ENCODE measurements at regions not wholly inside any gene's neighbourhood (a gene's known extent, or its start where the extent isn't known, plus 50 kb on each side); places are given as distances from the start of the nearest gene placed in this dataset.

GRCh38 chr5:8289779-8290178 is 420.8 kb downstream of the MTRR start:
- H3K27me3 ChIP-seq (ENCODE audit: control insufficient read depth in 2 of 2, insufficient read depth in 2 of 2, low read length in 2 of 2), result no peaks in the 10 kb centered on the region
- intact Hi-C loops (cut with micrococcal nuclease) (no loop called here), dilution Hi-C loops (cut with MboI; ENCODE audit: extremely low pct_ligation_motif_present, low sequenced_read_pairs) (no loop called here)
- no peak for TF ChIP-seq MYC (IDR thresholded peaks at IDR 0.05; ENCODE audit: low read depth, low read length)
- TF ChIP-seq POLR2AphosphoS5 (IDR thresholded peaks at IDR 0.05; ENCODE audit: insufficient read depth, low read depth, low read length), result no peak
- no peak for TF ChIP-seq MAX (IDR thresholded peaks at IDR 0.05; ENCODE audit: insufficient read depth, insufficient read length)
- TF ChIP-seq CTCF (IDR thresholded peaks at IDR 0.05; ENCODE audit: extremely low read depth in 1 of 2, insufficient read depth in 1 of 2, low read depth in 1 of 2, low read length in 2 of 2), result no peak
- H2AFZ ChIP-seq (ENCODE audit: low read depth, low read length), result no peak overlapping the region
- H3K4me1 ChIP-seq (ENCODE audit: control insufficient read depth, extremely low read depth, insufficient read depth, low read length), result no peaks in the 10 kb centered on the region
- FAIRE-seq (no peak), DNase-seq (ENCODE audit: low read depth, low spot score) (no peak)
- CTCF ChIA-PET, result no interaction called here
- H3K9me1 ChIP-seq (replicated peaks; ENCODE audit: control insufficient read depth, extremely low read depth, insufficient read depth, low read length), result no peaks in the 10 kb centered on the region
- BruUV-seq (replicated peaks), result no TSS peak
- POLR2A ChIA-PET, result no interaction called here
- no peaks in the 10 kb centered on the region for H3K79me2 ChIP-seq (ENCODE audit: control insufficient read depth, insufficient read depth, low read length)
- H3K4me2 ChIP-seq (ENCODE audit: insufficient read depth, low read length), result no peak overlapping the region
- no peaks in the 10 kb centered on the region for H4K20me1 ChIP-seq (replicated peaks; ENCODE audit: control insufficient read depth, extremely low read depth, insufficient read depth, low read length)
- no peaks in the 10 kb centered on the region for H3K36me3 ChIP-seq (ENCODE audit: control insufficient read depth in 2 of 2, extremely low read depth in 1 of 2, insufficient read depth in 2 of 2, low read length in 2 of 2)
- H3K9me3 ChIP-seq (replicated peaks; ENCODE audit: control insufficient read depth, insufficient read depth, low read length), result no peaks in the 10 kb centered on the region
- H3K4me3 ChIP-seq (replicated peaks in 1 of 3; ENCODE audit: insufficient read depth in 1 of 3, low read depth in 1 of 3, low read length in 3 of 3), result no peak overlapping the region
- H3K27ac ChIP-seq (ENCODE audit: insufficient read depth, low read depth, low read length), result no peak overlapping the region
- H3K9ac ChIP-seq (replicated peaks; ENCODE audit: extremely low read depth, insufficient read depth, low read length), result no peak overlapping the region

- no TSS peak for BruUV-seq (replicated peaks)
- intact Hi-C loops (cut with micrococcal nuclease), result no loop called here
- FAIRE-seq, result no peak
These were observed 421.8 kb downstream of the MTRR start for GRCh38 chr5:8290721-8291120.

More at GRCh38 chr5:8290721-8291120, 421.8 kb downstream of the MTRR start:
- no peaks in the 10 kb centered on the region for H3K36me3 ChIP-seq (ENCODE audit: control insufficient read depth in 2 of 2, extremely low read depth in 1 of 2, insufficient read depth in 2 of 2, low read length in 2 of 2)
- no peak overlapping the region for H2AFZ ChIP-seq (ENCODE audit: low read depth, low read length)
- no peaks in the 10 kb centered on the region for H3K4me1 ChIP-seq (ENCODE audit: control insufficient read depth, extremely low read depth, insufficient read depth, low read length)
- no peak overlapping the region for H3K9ac ChIP-seq (replicated peaks; ENCODE audit: extremely low read depth, insufficient read depth, low read length)
- dilution Hi-C loops (cut with MboI; ENCODE audit: extremely low pct_ligation_motif_present, low sequenced_read_pairs), result no loop called here
- H3K4me3 ChIP-seq (replicated peaks in 1 of 3; ENCODE audit: insufficient read depth in 1 of 3, low read depth in 1 of 3, low read length in 3 of 3), result no peak overlapping the region
- H4K20me1 ChIP-seq (replicated peaks; ENCODE audit: control insufficient read depth, extremely low read depth, insufficient read depth, low read length), result no peaks in the 10 kb centered on the region
- H3K27me3 ChIP-seq (ENCODE audit: control insufficient read depth in 2 of 2, insufficient read depth in 2 of 2, low read length in 2 of 2), result no peaks in the 10 kb centered on the region
- DNase-seq (ENCODE audit: low read depth, low spot score), result no peak
- POLR2A ChIA-PET, result no interaction called here
- no peaks in the 10 kb centered on the region for H3K79me2 ChIP-seq (ENCODE audit: control insufficient read depth, insufficient read depth, low read length)
- TF ChIP-seq POLR2A (IDR thresholded peaks at IDR 0.05; ENCODE audit: low read depth, low read length), result no peak
- no peak for TF ChIP-seq CTCF (IDR thresholded peaks at IDR 0.05; ENCODE audit: extremely low read depth in 1 of 2, insufficient read depth in 1 of 2, low read depth in 1 of 2, low read length in 2 of 2)
- TF ChIP-seq POLR2AphosphoS5 (IDR thresholded peaks at IDR 0.05; ENCODE audit: insufficient read depth, low read depth, low read length), result no peak
- TF ChIP-seq MYC (IDR thresholded peaks at IDR 0.05; ENCODE audit: low read depth, low read length), result no peak
- no peak for TF ChIP-seq EZH2 (IDR thresholded peaks at IDR 0.05; ENCODE audit: borderline replicate concordance, low read depth, low read length, severe bottlenecking)
- no peak for TF ChIP-seq FOS (IDR thresholded peaks at IDR 0.05; ENCODE audit: borderline replicate concordance, insufficient read depth, low read length)
- H3K27ac ChIP-seq (ENCODE audit: insufficient read depth, low read depth, low read length), result no peak overlapping the region
- CTCF ChIA-PET, result no interaction called here
- no peak overlapping the region for H3K4me2 ChIP-seq (ENCODE audit: insufficient read depth, low read length)
- no peaks in the 10 kb centered on the region for H3K9me3 ChIP-seq (replicated peaks; ENCODE audit: control insufficient read depth, insufficient read depth, low read length)
- no peaks in the 10 kb centered on the region for H3K9me1 ChIP-seq (replicated peaks; ENCODE audit: control insufficient read depth, extremely low read depth, insufficient read depth, low read length)

Measured in endothelial cell of umbilical vein (primary cell).